ENCODE measurements at regions not wholly inside any gene's neighbourhood (a gene's known extent, or its start where the extent isn't known, plus 50 kb on each side); places are given as distances from the start of the nearest gene placed in this dataset.

GRCh38 chr18:55650363-55650870 is 62.4 kb upstream of the TCF4 start:
- TF ChIP-seq CTCF (conservative IDR thresholded peaks at IDR 0.05 in 1 of 2, IDR thresholded peaks at IDR 0.05 in 1 of 2; ENCODE audit: low read depth in 1 of 2, low read length in 2 of 2) = no peak
- no peak for TF ChIP-seq EZH2 (IDR thresholded peaks at IDR 0.05; ENCODE audit: low read length, missing control alignments)

All from fibroblast of lung (primary cell).